ENCODE measurements at regions not wholly inside any gene's neighbourhood (a gene's known extent, or its start where the extent isn't known, plus 50 kb on each side); places are given as distances from the start of the nearest gene placed in this dataset.

GRCh38 chr10:29021591-29021990 is 267.3 kb upstream of the LYZL1 start:
- DNase-seq (ENCODE audit: low spot score) (no peak), ATAC-seq (ENCODE audit: insufficient number of reproducible peaks, low FRiP score, low read depth) (no peak)
- Histone ChIP-seq H3K9me3 (no peaks in the 10 kb centered on the region), H3K4me1 (ENCODE audit: control insufficient read depth in 1 of 2, low read depth in 2 of 2) (no peaks in the 10 kb centered on the region), H3K27me3 (replicated peaks; ENCODE audit: insufficient read depth) (no peaks in the 10 kb centered on the region), H3K27ac (no peak overlapping the region), H3K4me3 (no peak overlapping the region), H3K36me3 (no peaks in the 10 kb centered on the region)
- no peak for TF ChIP-seq CTCF (IDR thresholded peaks at IDR 0.05)

GRCh38 chr10:29022513-29022912 is 266.4 kb upstream of the LYZL1 start:
- Histone ChIP-seq H3K4me1 (ENCODE audit: control insufficient read depth in 1 of 2, low read depth in 2 of 2) (no peaks in the 10 kb centered on the region), H3K27ac (no peak overlapping the region), H3K9me3 (no peaks in the 10 kb centered on the region), H3K36me3 (no peaks in the 10 kb centered on the region), H3K4me3 (no peak overlapping the region), H3K27me3 (replicated peaks; ENCODE audit: insufficient read depth) (no peaks in the 10 kb centered on the region)
- no peak for ATAC-seq (ENCODE audit: insufficient number of reproducible peaks, low FRiP score, low read depth)
- TF ChIP-seq CTCF (IDR thresholded peaks at IDR 0.05), result no peak
- no peak for DNase-seq (ENCODE audit: low spot score)

GRCh38 chr10:29023678-29024077 is 265.2 kb upstream of the LYZL1 start:
- Histone ChIP-seq H3K27me3 (replicated peaks; ENCODE audit: insufficient read depth) (no peaks in the 10 kb centered on the region), H3K27ac (no peak overlapping the region), H3K36me3 (no peaks in the 10 kb centered on the region), H3K4me1 (ENCODE audit: control insufficient read depth in 1 of 2, low read depth in 2 of 2) (no peaks in the 10 kb centered on the region), H3K4me3 (no peak overlapping the region), H3K9me3 (no peaks in the 10 kb centered on the region)
- TF ChIP-seq CTCF (IDR thresholded peaks at IDR 0.05), result no peak
- DNase-seq (ENCODE audit: low spot score), result no peak
- ATAC-seq (ENCODE audit: insufficient number of reproducible peaks, low FRiP score, low read depth), result no peak

DNA sequence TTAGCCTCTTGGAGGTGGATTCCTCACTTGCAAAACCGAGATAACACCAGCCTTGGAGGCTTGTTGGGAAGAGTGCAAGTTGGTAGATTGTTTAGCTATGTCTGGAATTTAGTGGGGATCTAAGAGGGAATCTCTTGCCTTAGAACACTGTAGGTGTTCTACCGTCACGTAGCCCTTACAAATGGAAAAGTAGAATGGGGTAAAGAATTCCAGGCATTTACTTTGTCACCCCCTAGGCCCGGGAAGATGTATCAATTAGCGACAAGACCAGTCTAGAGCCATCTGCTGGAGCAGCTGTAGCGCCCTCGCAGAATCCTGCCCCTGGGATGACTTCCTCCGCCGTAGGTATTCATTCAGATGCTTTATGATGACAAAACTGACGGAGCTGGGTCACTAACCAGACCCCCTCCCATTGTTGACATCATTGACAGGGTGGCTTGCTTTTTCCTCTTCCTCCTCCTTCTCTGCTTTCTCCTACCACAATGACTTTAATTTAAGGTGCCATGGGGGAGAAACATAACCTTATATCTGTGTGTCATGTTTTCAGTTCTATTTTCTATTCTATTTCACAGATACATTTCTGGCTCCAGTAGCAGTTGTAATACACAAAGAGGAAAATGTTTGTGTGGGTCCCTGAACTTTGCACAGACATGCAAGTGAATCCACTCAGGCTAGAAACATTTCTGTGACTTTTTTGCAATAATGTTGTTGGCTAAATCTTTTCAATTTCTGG is 262.6 kb upstream of the LYZL1 start:
- no peak overlapping the region for H3K27ac ChIP-seq
- H3K4me3 ChIP-seq, result no peak overlapping the region
- H3K9me3 ChIP-seq, result no peaks in the 10 kb centered on the region
- no peak for TF ChIP-seq CTCF (IDR thresholded peaks at IDR 0.05)
- H3K36me3 ChIP-seq, result no peaks in the 10 kb centered on the region
- H3K4me1 ChIP-seq (ENCODE audit: control insufficient read depth in 1 of 2, low read depth in 2 of 2), result no peaks in the 10 kb centered on the region
- DNase-seq (ENCODE audit: low spot score) (no peak), ATAC-seq (ENCODE audit: insufficient number of reproducible peaks, low FRiP score, low read depth) (no peak)
- H3K27me3 ChIP-seq (replicated peaks; ENCODE audit: insufficient read depth), result no peaks in the 10 kb centered on the region

GRCh38 chr10:29026802-29027580 is 261.9 kb upstream of the LYZL1 start:
- DNase-seq (ENCODE audit: low spot score), result no peak
- no peaks in the 10 kb centered on the region for H3K36me3 ChIP-seq
- H3K4me3 ChIP-seq, result no peak overlapping the region
- no peaks in the 10 kb centered on the region for H3K4me1 ChIP-seq (ENCODE audit: control insufficient read depth in 1 of 2, low read depth in 2 of 2)
- H3K9me3 ChIP-seq, result no peaks in the 10 kb centered on the region
- H3K27ac ChIP-seq, result no peak overlapping the region
- no peak for TF ChIP-seq CTCF (IDR thresholded peaks at IDR 0.05)
- H3K27me3 ChIP-seq (replicated peaks; ENCODE audit: insufficient read depth), result no peaks in the 10 kb centered on the region
- ATAC-seq (ENCODE audit: insufficient number of reproducible peaks, low FRiP score, low read depth), result no peak

Measured in thoracic aorta (tissue), 2 donors.